WTC11 (cell line): ENCODE measurements at regions not wholly inside any gene's neighbourhood (a gene's known extent, or its start where the extent isn't known, plus 50 kb on each side); places are given as distances from the start of the nearest gene placed in this dataset.

Source experiments
- ATAC-seq: fragments of 200-7000 bp; cut with Tn5 transposase; 2 replicates; pipeline ENCODE4 v1.10.0; 2021; ENCODE audit warnings: mild to moderate bottlenecking, moderate library complexity
- CTCF ChIA-PET: fragments of 300-600 bp; sonication (Branson Sonifier 250); formaldehyde crosslinking; loops from one replicate; lab custom pipeline; 2021; ENCODE audit warnings: antibody characterized with exemption; lab: Charles Lee
- POLR2A ChIA-PET: fragments of 350-600 bp; sonication (Branson Sonifier 250); formaldehyde crosslinking; loops from one replicate; lab custom pipeline; 2021; ENCODE audit warnings: antibody characterized with exemption; lab: Charles Lee
- DNase-seq: peaks from one replicate; pipeline ENCODE4 v3.0.0; 2021; ENCODE audit warnings: low spot score
- H3K27ac Mint-ChIP-seq: 2 replicates; pipeline ENCODE4 v1.8.0; 2021; ENCODE audit warnings: mixed read lengths
- H3K27me3 Mint-ChIP-seq: 2 replicates; pipeline ENCODE4 v1.8.0; 2021; ENCODE audit warnings: low read depth, mild to moderate bottlenecking, moderate library complexity, mixed read lengths
- H3K36me3 Mint-ChIP-seq: 2 replicates; pipeline ENCODE4 v1.8.0; 2021; ENCODE audit warnings: mixed read lengths
- H3K4me1 Mint-ChIP-seq: 2 replicates; pipeline ENCODE4 v1.8.0; 2022; ENCODE audit warnings: mixed read lengths
- H3K4me3 Mint-ChIP-seq: 2 replicates; pipeline ENCODE4 v1.8.0; 2021; ENCODE audit warnings: mild to moderate bottlenecking, moderate library complexity, mixed read lengths
- H3K9me3 Mint-ChIP-seq: 2 replicates; pipeline ENCODE4 v1.8.0; 2021; ENCODE audit warnings: mixed read lengths
- AFF4 ChIP-seq: sonication (generic); formaldehyde crosslinking; IDR thresholded peaks from 2 replicates; pipeline ENCODE4 v1.8.1; 2023; ENCODE audit warnings: mild to moderate bottlenecking, missing genetic modification reagents, borderline replicate concordance
- ARID4B ChIP-seq: sonication (generic); formaldehyde crosslinking; IDR thresholded peaks from 2 replicates; pipeline ENCODE4 v1.8.0; 2023; ENCODE audit warnings: missing genetic modification reagents, mild to moderate bottlenecking, borderline replicate concordance
- ATF2 ChIP-seq: sonication (generic); formaldehyde crosslinking; IDR thresholded peaks from 2 replicates; pipeline ENCODE4 v1.8.1; 2022; ENCODE audit warnings: low read depth, missing genetic modification reagents, borderline replicate concordance
- CDX4 ChIP-seq: fragments of 250-450 bp; sonication (Bioruptor Pico); IDR thresholded peaks from 2 replicates; pipeline ENCODE4 v1.9.0; 2021; ENCODE audit warnings: moderate library complexity, mild to moderate bottlenecking, inconsistent platforms, borderline replicate concordance
- CTCF ChIP-seq: fragments of 200-600 bp; IDR thresholded peaks from 2 replicates; pipeline ENCODE4 v1.8.0; 2022; ENCODE audit warnings: antibody characterized with exemption
- ESRRA ChIP-seq: sonication (generic); formaldehyde crosslinking; IDR thresholded peaks from 2 replicates; pipeline ENCODE4 v1.8.1; 2022; ENCODE audit warnings: mild to moderate bottlenecking, missing genetic modification reagents, borderline replicate concordance
- FOXJ3 ChIP-seq: sonication (generic); formaldehyde crosslinking; IDR thresholded peaks from 2 replicates; pipeline ENCODE4 v1.9.0; 2021; ENCODE audit warnings: missing genetic modification reagents, mild to moderate bottlenecking, borderline replicate concordance
- FOXP1 ChIP-seq: sonication (generic); formaldehyde crosslinking; IDR thresholded peaks from 2 replicates; pipeline ENCODE4 v1.8.0; 2022; ENCODE audit warnings: missing genetic modification reagents, mild to moderate bottlenecking, moderate library complexity, borderline replicate concordance
- GABPB1 ChIP-seq: sonication (generic); formaldehyde crosslinking; IDR thresholded peaks from 2 replicates; pipeline ENCODE4 v1.8.1; 2023; ENCODE audit warnings: mild to moderate bottlenecking, missing genetic modification reagents
- HMGA2 ChIP-seq: fragments of 250-450 bp; sonication (Bioruptor Pico); IDR thresholded peaks from 2 replicates; pipeline ENCODE4 v1.4.0; 2021; ENCODE audit warnings: mild to moderate bottlenecking, moderate library complexity
- IRF1 ChIP-seq: sonication (generic); formaldehyde crosslinking; IDR thresholded peaks from 2 replicates; pipeline ENCODE4 v1.8.0; 2023; ENCODE audit warnings: missing genetic modification reagents
- JUN ChIP-seq: sonication (generic); formaldehyde crosslinking; IDR thresholded peaks from 2 replicates; pipeline ENCODE4 v1.8.0; 2023; ENCODE audit warnings: mild to moderate bottlenecking, missing genetic modification reagents
- KAT7 ChIP-seq: sonication (generic); formaldehyde crosslinking; IDR thresholded peaks from 2 replicates; pipeline ENCODE4 v1.8.1; 2023; ENCODE audit warnings: missing genetic modification reagents, mild to moderate bottlenecking, borderline replicate concordance
- MXD4 ChIP-seq: fragments of 250-450 bp; sonication (Bioruptor Pico); IDR thresholded peaks from 2 replicates; pipeline ENCODE4 v1.8.0; 2021; ENCODE audit warnings: mild to moderate bottlenecking, moderate library complexity, borderline replicate concordance
- NR2C2 ChIP-seq: sonication (generic); formaldehyde crosslinking; IDR thresholded peaks from 2 replicates; pipeline ENCODE4 v1.8.0; 2022; ENCODE audit warnings: mild to moderate bottlenecking, missing genetic modification reagents
- NR3C1 ChIP-seq: sonication (generic); formaldehyde crosslinking; conservative IDR thresholded peaks from 2 replicates; pipeline ENCODE4 v1.8.1; 2023; ENCODE audit warnings: low read depth, mild to moderate bottlenecking, missing genetic modification reagents
- ZBTB43 ChIP-seq: sonication (generic); formaldehyde crosslinking; IDR thresholded peaks from 2 replicates; pipeline ENCODE4 v1.8.1; 2023; ENCODE audit warnings: mild to moderate bottlenecking, missing genetic modification reagents
- ZNF219 ChIP-seq: sonication (generic); formaldehyde crosslinking; IDR thresholded peaks from 2 replicates; pipeline ENCODE4 v1.8.0; 2023; ENCODE audit warnings: missing genetic modification reagents, mild to moderate bottlenecking, borderline replicate concordance
- ZNF425 ChIP-seq: fragments of 250-450 bp; sonication (Bioruptor Pico); conservative IDR thresholded peaks from 2 replicates; pipeline ENCODE4 v1.9.0; 2021; ENCODE audit warnings: mild to moderate bottlenecking

- TF ChIP-seq ARID4B (CRISPR knock-in tag), result no peak
These were observed 70.7 kb upstream of the DCBLD2 start (continued) for GRCh38 chr3:98972155-98972554.

GRCh38 chr3:98971169-98971681 lies 69.7 kb upstream of the DCBLD2 start:
- no peak overlapping the region for H3K4me3 Mint-ChIP-seq
- no peak for DNase-seq
- no peak overlapping the region for H3K27ac Mint-ChIP-seq
- POLR2A ChIA-PET, result no interaction called here
- CTCF ChIA-PET, result no interaction called here
- no peak for ATAC-seq
- no peaks in the 10 kb centered on the region for H3K4me1 Mint-ChIP-seq
- H3K27me3 Mint-ChIP-seq, result no peaks in the 10 kb centered on the region
- H3K36me3 Mint-ChIP-seq, result no peaks in the 10 kb centered on the region
- peaks cover 5% of the 10 kb centered on the region for H3K9me3 Mint-ChIP-seq
- TF ChIP-seq ATF2 (CRISPR knock-in tag), result no peak
- TF ChIP-seq CDX4 (CRISPR knock-in tag), result no peak
- TF ChIP-seq IRF1, result no peak
- no peak for TF ChIP-seq FOXJ3 (CRISPR knock-in tag)
- no peak for TF ChIP-seq KAT7 (CRISPR knock-in tag)
- TF ChIP-seq ZNF219 (CRISPR knock-in tag), result no peak
- no peak for TF ChIP-seq JUN
- TF ChIP-seq FOXP1 (CRISPR knock-in tag), result no peak
- TF ChIP-seq ZNF425 (CRISPR knock-in tag), result no peak
- no peak for TF ChIP-seq ZBTB43 (CRISPR knock-in tag)
- no peak for TF ChIP-seq ESRRA (CRISPR knock-in tag)
- no peak for TF ChIP-seq MXD4 (CRISPR knock-in tag)
- no peak for TF ChIP-seq AFF4 (CRISPR knock-in tag)
- no peak for TF ChIP-seq NR2C2
- no peak for TF ChIP-seq HMGA2
- TF ChIP-seq CTCF, result no peak
- TF ChIP-seq NR3C1 (CRISPR knock-in tag), result no peak
- no peak for TF ChIP-seq GABPB1 (CRISPR knock-in tag)
